GM13976 (cell line): ENCODE measurements at regions not wholly inside any gene's neighbourhood (a gene's known extent, or its start where the extent isn't known, plus 50 kb on each side); places are given as distances from the start of the nearest gene placed in this dataset.

Source experiments
- DNase-seq: peaks from one replicate; pipeline ENCODE4 v3.0.0; 2012; ENCODE audit warnings: low spot score
- CTCF ChIP-seq: IDR thresholded peaks from 2 replicates; pipeline ENCODE4 v1.5.1; 2012; ENCODE audit warnings: borderline replicate concordance, mild to moderate bottlenecking; ENCODE audit not compliant: insufficient read depth; ENCODE audit errors: extremely low read depth, missing control alignments, control extremely low read depth
- in situ Hi-C: fragments of 300-500 bp; cut with MboI; formaldehyde crosslinking; loops from one replicate; pipeline ENCODE4 v1.12.0; 2022; ENCODE audit warnings: low sequenced_read_pairs, mixed read lengths, inconsistent platforms; ENCODE audit not compliant: unreplicated experiment

GRCh38 chr1:101364370-101365120 lies 127.7 kb downstream of the S1PR1 start:
- in situ Hi-C loops = loop anchor here (5.0 kb wide), 1 partner anchor 52 kb away; no protein-coding TSS in a partner anchor
- DNase-seq = no peak
- TF ChIP-seq CTCF = no peak

- DNase-seq = no peak
- no peak for TF ChIP-seq CTCF
- in situ Hi-C loops = no loop called here
Measured at GRCh38 chr1:101365186-101365585, 128.4 kb downstream of the S1PR1 start.

- DNase-seq = no peak
- no peak for TF ChIP-seq CTCF
- in situ Hi-C loops = no loop called here
Measured at GRCh38 chr1:101365878-101366277, 129.1 kb downstream of the S1PR1 start.

- in situ Hi-C loops = no loop called here
- no peak for DNase-seq
Measured at GRCh38 chr1:101366513-101367215, 129.8 kb downstream of the S1PR1 start.

GRCh38 chr1:101367630-101368029 lies 130.8 kb downstream of the S1PR1 start:
- TF ChIP-seq CTCF = no peak
- DNase-seq = no peak
- in situ Hi-C loops = no loop called here

More at GRCh38 chr1:101366513-101367215, 129.8 kb downstream of the S1PR1 start:
- TF ChIP-seq CTCF = no peak

GRCh38 chr1:101370488-101370887 lies 133.7 kb downstream of the S1PR1 start:
- DNase-seq = no peak
- in situ Hi-C loops = no loop called here
- no peak for TF ChIP-seq CTCF
